A204.1 (cell line): ENCODE measurements at regions not wholly inside any gene's neighbourhood (a gene's known extent, or its start where the extent isn't known, plus 50 kb on each side); places are given as distances from the start of the nearest gene placed in this dataset.
"Not testable (repeated sequence)": the region's sequence is repeated elsewhere in the genome, so short reads cannot be mapped to it uniquely, and the experiment has no call there.

Experiments
- FAIRE-seq: peaks from 2 replicates; lab custom pipeline; 2012; peaks lifted over from hg19 to GRCh38; lab: Jason Lieb, UNC

DNA sequence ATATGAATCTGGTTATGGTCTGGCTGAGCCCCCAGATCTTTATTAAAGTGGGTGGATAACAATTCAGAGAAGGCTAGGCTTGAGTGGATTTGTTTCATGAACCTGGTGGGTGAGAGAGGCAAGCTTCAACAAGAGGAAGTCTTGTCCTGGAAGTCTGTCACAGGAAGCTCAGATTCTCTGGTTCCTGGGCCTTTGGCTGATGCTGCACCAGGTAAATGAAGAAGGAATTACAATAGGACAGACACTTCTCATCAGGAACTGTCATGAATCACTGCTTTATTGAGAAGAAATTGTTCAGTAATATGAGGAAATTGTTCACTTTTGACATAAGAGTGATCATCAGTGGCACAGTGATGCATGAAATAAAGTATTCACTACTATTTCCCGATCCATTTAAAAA, 167.6 kb upstream of the ELL2 start:
- no peak for FAIRE-seq

- no peak for FAIRE-seq
These were observed 166.7 kb upstream of the ELL2 start for GRCh38 chr5:96128204-96128864.

GRCh38 chr5:96127538-96127937, 165.9 kb upstream of the ELL2 start:
- FAIRE-seq = no peak

DNA sequence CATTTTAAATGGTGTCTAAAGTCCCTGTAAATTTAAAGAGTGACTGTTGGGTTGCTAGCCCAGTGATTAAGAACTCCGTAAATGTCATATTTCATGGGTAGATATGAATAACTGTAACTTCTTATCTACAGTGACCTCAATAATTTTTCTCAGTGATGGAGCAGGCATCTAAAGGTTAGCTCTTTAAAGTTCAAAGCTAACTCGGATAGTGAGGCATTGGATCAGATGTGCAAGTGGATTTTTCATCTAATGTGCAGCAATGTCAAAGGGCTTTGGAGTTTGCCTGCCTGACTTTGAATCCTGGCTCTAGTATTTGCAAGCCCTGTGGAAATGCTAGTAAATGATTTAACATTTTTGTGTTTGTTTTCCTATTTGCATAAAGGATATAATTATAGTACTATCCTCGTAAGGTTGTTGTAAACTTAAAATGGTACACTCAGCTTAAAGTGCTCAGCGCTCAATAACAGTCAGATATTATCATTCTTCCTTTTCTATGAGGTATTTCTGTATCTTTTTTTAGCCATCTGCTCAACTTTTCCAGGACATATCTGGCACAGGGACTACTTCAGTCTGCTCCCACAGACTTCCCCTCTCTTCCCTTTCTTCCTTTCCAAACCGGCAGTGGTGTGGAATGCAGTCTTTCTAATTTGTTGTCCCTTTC, 163.7 kb upstream of the ELL2 start:
- no peak for FAIRE-seq

DNA sequence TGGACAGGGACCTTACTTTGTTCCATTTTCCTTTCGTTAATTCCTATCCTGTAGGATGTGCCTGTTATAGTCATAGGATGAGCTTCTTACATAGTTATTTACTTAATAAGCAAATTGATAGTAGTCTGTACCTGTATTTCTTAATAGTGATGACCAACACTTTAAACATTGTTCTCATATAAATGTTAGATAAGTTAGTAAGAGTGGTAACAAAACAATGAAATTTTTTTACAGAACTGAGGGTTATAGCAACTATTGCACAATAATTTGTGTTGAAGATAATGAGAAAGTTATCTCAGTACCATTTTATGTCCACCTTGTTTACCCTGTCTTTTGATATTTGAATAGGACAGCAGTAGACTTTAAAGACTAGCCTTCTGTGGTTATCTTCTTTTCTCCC, 162.9 kb upstream of the ELL2 start:
- no peak for FAIRE-seq

DNA sequence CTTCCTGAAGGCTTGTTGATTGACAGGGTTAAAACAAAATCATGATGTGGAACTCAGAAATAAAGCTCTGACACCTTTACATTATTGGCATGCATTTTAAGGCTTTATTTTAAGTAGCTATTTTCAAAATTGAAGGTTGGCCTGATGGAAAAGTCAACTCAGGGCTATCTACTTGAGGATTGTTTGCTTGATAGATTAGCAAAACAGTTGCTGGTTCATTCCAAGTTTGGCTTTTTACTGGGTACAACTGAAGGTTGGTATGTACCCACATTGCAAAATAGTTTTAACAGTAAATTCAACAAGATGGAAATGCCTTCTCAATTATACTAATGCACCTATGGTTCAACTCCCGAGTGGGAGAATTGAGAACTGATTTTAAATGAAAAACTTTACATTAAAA, 161.8 kb upstream of the ELL2 start:
- no peak for FAIRE-seq

GRCh38 chr5:96121364-96121763, 159.7 kb upstream of the ELL2 start:
- no peak for FAIRE-seq

- FAIRE-seq = no peak
These were observed 158.5 kb upstream of the ELL2 start for GRCh38 chr5:96120120-96120519.

DNA sequence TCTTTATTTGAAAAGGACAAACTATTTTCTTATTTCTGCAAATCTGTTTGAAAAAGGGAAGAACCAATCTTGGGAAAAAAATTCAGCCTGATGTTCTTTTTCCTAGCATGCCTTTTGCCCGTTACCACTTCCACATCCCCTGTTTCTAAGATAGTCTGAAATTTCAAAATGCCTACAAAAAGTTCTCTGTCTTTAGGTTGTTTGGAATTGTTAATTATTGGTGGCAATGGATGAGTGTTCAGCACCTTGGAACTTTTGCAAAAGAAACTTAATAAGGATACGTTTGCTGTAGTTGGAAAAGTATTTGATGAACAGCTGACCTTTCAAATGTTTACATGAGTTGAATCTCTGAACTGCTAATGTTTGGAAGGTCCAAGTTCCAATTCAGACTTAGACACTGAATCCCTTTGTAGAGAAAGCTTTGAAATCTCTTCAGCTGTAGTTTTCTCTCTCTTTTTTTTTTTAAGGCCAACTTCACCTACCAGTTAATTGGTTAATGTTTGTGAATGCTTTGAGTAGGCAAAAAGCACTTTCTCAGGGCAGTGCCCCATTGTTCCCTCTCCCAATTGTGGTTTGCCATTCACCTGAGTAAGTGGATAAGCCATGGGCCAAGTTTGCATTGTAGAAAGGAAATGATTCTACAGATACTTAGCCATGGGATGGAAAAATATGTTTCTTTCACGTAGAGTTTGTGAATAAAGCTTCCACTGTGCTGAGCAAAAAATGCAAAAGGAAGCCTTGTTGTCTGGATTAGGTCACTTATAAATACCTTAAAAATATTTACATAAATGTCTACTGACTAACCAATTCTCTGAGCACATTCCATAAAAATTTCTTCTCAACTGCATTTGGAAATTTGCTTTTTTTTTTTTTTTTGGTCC, 156.4 kb upstream of the ELL2 start:
- no peak for FAIRE-seq

DNA sequence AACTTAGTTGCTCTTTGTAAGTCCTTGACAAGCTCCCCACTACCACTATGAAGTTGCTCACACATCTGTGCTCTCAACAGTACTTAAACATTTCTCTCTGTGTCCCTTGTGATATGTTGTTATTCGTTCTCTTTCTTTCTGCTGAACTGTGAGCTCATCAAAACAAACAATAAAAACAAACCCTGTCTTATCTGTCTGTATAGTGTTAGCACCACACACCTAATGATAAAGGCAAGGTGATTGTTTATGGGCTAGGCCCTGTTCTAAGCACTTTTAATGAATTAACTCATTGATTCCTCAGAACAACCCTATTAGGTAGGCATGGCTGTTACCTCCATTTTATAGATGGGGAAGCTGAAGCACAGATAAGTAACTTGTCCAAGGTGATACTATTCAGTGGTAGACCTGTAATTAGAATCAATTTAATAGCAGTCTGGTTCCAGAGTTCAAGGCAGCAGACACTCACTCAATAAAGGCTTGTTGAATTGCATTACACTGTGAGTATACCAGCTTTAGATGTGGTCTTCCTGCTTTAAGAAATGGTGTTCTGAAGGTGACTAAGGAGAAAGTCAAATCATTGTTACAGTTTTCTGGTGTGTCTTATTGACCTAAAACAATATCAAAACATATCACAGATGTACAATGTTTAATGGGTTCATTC, 153.6 kb upstream of the ELL2 start:
- FAIRE-seq = no peak

- no peak for FAIRE-seq
These were observed 153.1 kb upstream of the ELL2 start for GRCh38 chr5:96114736-96115135.

GRCh38 chr5:96113170-96113939, 151.7 kb upstream of the ELL2 start:
- FAIRE-seq = no peak

- FAIRE-seq = no peak
These were observed 151.1 kb upstream of the ELL2 start for GRCh38 chr5:96112703-96113102.

GRCh38 chr5:96112123-96112670, 150.5 kb upstream of the ELL2 start:
- FAIRE-seq = no peak

DNA sequence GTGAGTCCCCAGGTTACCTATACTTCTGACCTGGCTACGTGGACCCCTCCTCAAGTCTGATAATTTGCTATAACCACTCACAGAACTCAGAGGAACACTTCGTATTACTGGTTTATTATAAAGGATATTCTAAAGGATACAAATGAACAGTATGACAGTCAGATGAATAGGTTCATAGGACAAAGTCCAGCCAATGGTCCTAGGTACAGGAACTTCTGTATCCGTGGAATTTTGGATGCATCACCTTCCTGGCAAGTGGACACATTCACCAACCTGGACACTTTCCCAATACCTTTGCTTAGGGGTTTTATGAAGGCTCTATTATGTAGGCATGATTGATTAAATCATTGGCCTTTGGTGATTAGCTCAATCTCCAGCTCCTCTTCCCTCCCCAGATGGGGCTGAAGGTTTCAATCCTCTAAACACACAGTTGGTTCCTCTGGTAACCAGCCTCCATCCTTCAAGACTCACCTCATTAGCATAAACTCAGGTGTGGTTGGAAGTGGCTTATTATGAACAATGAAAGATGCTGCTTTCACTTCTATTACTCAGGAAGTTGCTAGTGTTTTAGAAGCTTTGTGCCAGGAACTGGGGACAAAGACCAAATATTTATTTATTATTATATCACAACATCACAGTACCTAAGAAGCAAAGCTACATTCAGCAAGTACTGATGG, 149.6 kb upstream of the ELL2 start:
- no peak for FAIRE-seq

DNA sequence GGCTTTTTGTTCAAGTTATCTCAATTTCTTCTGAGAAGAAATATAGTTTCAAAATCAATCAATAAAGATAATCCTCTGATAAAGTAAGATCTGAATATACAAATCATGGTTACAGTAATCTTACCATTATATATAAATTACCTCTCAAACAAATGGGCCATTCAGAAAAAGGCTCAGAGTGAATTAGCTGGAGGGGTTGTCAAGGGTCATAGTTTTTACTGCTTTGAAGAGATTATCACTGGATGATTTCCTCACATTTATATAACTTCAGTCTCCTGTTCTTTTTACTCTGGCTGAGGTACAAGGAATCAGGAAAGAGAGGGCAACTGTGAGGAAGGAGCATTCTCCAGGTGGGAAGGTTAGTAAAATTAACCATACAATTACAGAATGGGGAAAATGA, 148.6 kb upstream of the ELL2 start:
- no peak for FAIRE-seq

- not testable (repeated sequence) for FAIRE-seq
These were observed 147.0 kb upstream of the ELL2 start for GRCh38 chr5:96108629-96109028.

GRCh38 chr5:96103829-96104228, 142.2 kb upstream of the ELL2 start:
- not testable (repeated sequence) for FAIRE-seq

GRCh38 chr5:96101358-96102089, 139.9 kb upstream of the ELL2 start:
- FAIRE-seq = no peak

GRCh38 chr5:96097488-96097887, 135.8 kb upstream of the ELL2 start:
- not testable (repeated sequence) for FAIRE-seq
